Calu3 (cell line): ENCODE measurements at regions not wholly inside any gene's neighbourhood (a gene's known extent, or its start where the extent isn't known, plus 50 kb on each side); places are given as distances from the start of the nearest gene placed in this dataset.

ENCODE experiments used
- BruUV-seq: library from RNA; stranded (reverse); fragments of 400-500 nt; replicated peaks from 2 replicates; lab custom pipeline; 2021; lab: Mats Ljungman, UMichigan
- CTCF ChIA-PET: fragments of 300-600 bp; sonication (Branson Sonifier 250); formaldehyde crosslinking; loops from one replicate; lab custom pipeline; 2022; ENCODE audit warnings: antibody characterized with exemption; lab: Charles Lee
- DNase-seq: peaks from one replicate; pipeline ENCODE4 v3.0.0; 2022
- H3K27ac Mint-ChIP-seq: one replicate; pipeline ENCODE4 v1.8.0; 2022; ENCODE audit warnings: mixed read lengths; ENCODE audit not compliant: unreplicated experiment
- H3K27me3 Mint-ChIP-seq: one replicate; pipeline ENCODE4 v1.8.0; 2022; ENCODE audit warnings: mixed read lengths; ENCODE audit not compliant: unreplicated experiment
- H3K36me3 Mint-ChIP-seq: one replicate; pipeline ENCODE4 v1.8.0; 2022; ENCODE audit warnings: mild to moderate bottlenecking, moderate library complexity, mixed read lengths; ENCODE audit not compliant: insufficient read depth, unreplicated experiment
- H3K4me1 Mint-ChIP-seq: one replicate; pipeline ENCODE4 v1.8.0; 2022; ENCODE audit warnings: mild to moderate bottlenecking, low read depth, mixed read lengths; ENCODE audit not compliant: unreplicated experiment
- H3K4me3 Mint-ChIP-seq: one replicate; pipeline ENCODE4 v1.8.0; 2022; ENCODE audit warnings: mild to moderate bottlenecking, low read depth, moderate library complexity, mixed read lengths; ENCODE audit not compliant: unreplicated experiment
- H3K9me3 Mint-ChIP-seq: one replicate; pipeline ENCODE4 v1.8.0; 2022; ENCODE audit warnings: low read depth, mixed read lengths; ENCODE audit not compliant: unreplicated experiment
- CTCF ChIP-seq: fragments of 200-600 bp; IDR thresholded peaks from one replicate; pipeline ENCODE4 v1.8.0; 2022; ENCODE audit warnings: antibody characterized with exemption; ENCODE audit not compliant: unreplicated experiment
- intact Hi-C: fragments of 100-400 bp; cut with micrococcal nuclease; formaldehyde crosslinking; loops from one replicate; pipeline ENCODE4 v1.10.0; 2022; ENCODE audit not compliant: unreplicated experiment

- TF ChIP-seq CTCF: no peak
- no peaks in the 10 kb centered on the region for H3K36me3 Mint-ChIP-seq
- no peak overlapping the region for H3K4me3 Mint-ChIP-seq
- no peak overlapping the region for H3K27ac Mint-ChIP-seq
- CTCF ChIA-PET: no interaction called here
- H3K9me3 Mint-ChIP-seq: no peaks in the 10 kb centered on the region
- H3K27me3 Mint-ChIP-seq: no peaks in the 10 kb centered on the region
- BruUV-seq: no TSS peak
- no peaks in the 10 kb centered on the region for H3K4me1 Mint-ChIP-seq
- intact Hi-C loops: no loop called here
- DNase-seq: no peak
These were observed 1139.7 kb downstream of the PCDH18 start for GRCh38 chr4:136392576-136392975.

- Mint-ChIP-seq H3K27ac (no peak overlapping the region), H3K9me3 (no peaks in the 10 kb centered on the region), H3K4me3 (no peak overlapping the region), H3K36me3 (no peaks in the 10 kb centered on the region), H3K4me1 (no peaks in the 10 kb centered on the region), H3K27me3 (no peaks in the 10 kb centered on the region)
- CTCF ChIA-PET: no interaction called here
- intact Hi-C loops: no loop called here
- TF ChIP-seq CTCF: no peak
- BruUV-seq: no TSS peak
- no peak for DNase-seq
These were observed 1141.5 kb downstream of the PCDH18 start for GRCh38 chr4:136390824-136391223.

- no peak overlapping the region for H3K27ac Mint-ChIP-seq
- CTCF ChIA-PET: no interaction called here
- H3K9me3 Mint-ChIP-seq: no peaks in the 10 kb centered on the region
- intact Hi-C loops: no loop called here
- no peak for TF ChIP-seq CTCF
- no peaks in the 10 kb centered on the region for H3K27me3 Mint-ChIP-seq
- no peak overlapping the region for H3K4me3 Mint-ChIP-seq
- no peaks in the 10 kb centered on the region for H3K4me1 Mint-ChIP-seq
- BruUV-seq: no TSS peak
- DNase-seq: no peak
- H3K36me3 Mint-ChIP-seq: no peaks in the 10 kb centered on the region
These were observed 1149.2 kb downstream of the PCDH18 start for GRCh38 chr4:136383082-136383481.

- H3K27ac Mint-ChIP-seq: no peak overlapping the region
- peaks cover 13% of the 10 kb centered on the region for H3K4me1 Mint-ChIP-seq
- intact Hi-C loops: no loop called here
- no peaks in the 10 kb centered on the region for H3K36me3 Mint-ChIP-seq
- no peak for TF ChIP-seq CTCF
- H3K27me3 Mint-ChIP-seq: no peaks in the 10 kb centered on the region
- DNase-seq: no peak
- no peak overlapping the region for H3K4me3 Mint-ChIP-seq
- CTCF ChIA-PET: no interaction called here
- no TSS peak for BruUV-seq
- H3K9me3 Mint-ChIP-seq: no peaks in the 10 kb centered on the region
These were observed 1161.1 kb downstream of the PCDH18 start for GRCh38 chr4:136371231-136371630.

- H3K36me3 Mint-ChIP-seq: no peaks in the 10 kb centered on the region
- DNase-seq: no peak
- no peak for TF ChIP-seq CTCF
- no peak overlapping the region for H3K4me3 Mint-ChIP-seq
- no peaks in the 10 kb centered on the region for H3K27me3 Mint-ChIP-seq
- BruUV-seq: no TSS peak
- CTCF ChIA-PET: no interaction called here
- peak overlapping the region; percentile 72 for H3K27ac Mint-ChIP-seq
- H3K4me1 Mint-ChIP-seq: peaks cover 13% of the 10 kb centered on the region
- H3K9me3 Mint-ChIP-seq: no peaks in the 10 kb centered on the region
- intact Hi-C loops: no loop called here
These were observed 1163.2 kb downstream of the PCDH18 start for GRCh38 chr4:136369073-136369472.
